Colonic mucosa (tissue), 4 donors: ENCODE measurements at regions not wholly inside any gene's neighbourhood (a gene's known extent, or its start where the extent isn't known, plus 50 kb on each side); places are given as distances from the start of the nearest gene placed in this dataset.

Source experiments
- DNase-seq: peaks from one replicate; pipeline ENCODE4 v3.0.0-alpha.2; 2020
- H3K27ac ChIP-seq: fragments of 200-600 bp; one replicate; pipeline ENCODE4 v1.8.0; 2021
- H3K27me3 ChIP-seq: fragments of 200-600 bp; one replicate; pipeline ENCODE4 v1.8.0; 2021
- H3K36me3 ChIP-seq: fragments of 200-600 bp; one replicate; pipeline ENCODE4 v1.8.0; 2021
- H3K4me1 ChIP-seq: fragments of 200-600 bp; one replicate; pipeline ENCODE4 v1.8.0; 2021; ENCODE audit warnings: mild to moderate bottlenecking
- H3K4me3 ChIP-seq: fragments of 200-600 bp; one replicate; pipeline ENCODE4 v1.8.0; 2021
- H3K9ac ChIP-seq, 2 donors: one replicate each; pipeline ENCODE4 v1.7.0; 2013; ENCODE audit warnings: control low read depth in 2 of 2, low read depth in 2 of 2, low read length in 2 of 2
- H3K9me3 ChIP-seq: fragments of 200-600 bp; one replicate; pipeline ENCODE4 v1.8.0; 2021
- intact Hi-C: fragments of 100-400 bp; cut with DNase I; formaldehyde crosslinking; loops from one replicate; pipeline ENCODE4 v1.14.1; 2022
- TF ChIP-seq, protein P1 (sequence below): fragments of 200-600 bp; IDR thresholded peaks from one replicate; pipeline ENCODE4 v1.8.0; 2022; ENCODE audit warnings: antibody characterized with exemption, mild to moderate bottlenecking
- donor health status: healthy.
- donor health status: DM: no; HTN: no; CAD: no.
- donor health status: DM: no; HTN: no; CAD: no.

DNA sequence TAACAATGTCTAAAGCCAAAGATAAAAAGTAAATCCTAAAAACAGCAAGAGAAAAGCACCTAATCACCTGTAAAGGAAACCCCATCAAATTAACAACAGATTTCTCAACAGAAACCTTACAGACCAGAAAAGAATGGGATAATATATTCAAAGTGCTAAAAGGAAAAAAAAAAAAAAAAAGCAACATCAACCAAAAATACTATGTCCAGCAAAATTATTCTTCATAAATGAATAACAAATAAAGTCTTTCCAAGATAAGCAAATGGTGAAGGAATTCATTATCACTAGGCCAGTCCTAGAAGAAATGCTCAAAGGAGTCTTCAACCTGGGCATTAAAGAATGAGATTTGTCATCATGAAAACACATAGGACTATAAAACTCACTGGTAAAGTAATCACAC, 192.0 kb upstream of the UBASH3B start:
- no peak for DNase-seq
- Histone ChIP-seq H3K4me3 (no peak overlapping the region), H3K9me3 (no peaks in the 10 kb centered on the region), H3K9ac (no peak overlapping the region), H3K4me1 (no peaks in the 10 kb centered on the region), H3K27me3 (no peaks in the 10 kb centered on the region), H3K36me3 (no peaks in the 10 kb centered on the region), H3K27ac (no peak overlapping the region)
- TF ChIP-seq, protein P1, sequence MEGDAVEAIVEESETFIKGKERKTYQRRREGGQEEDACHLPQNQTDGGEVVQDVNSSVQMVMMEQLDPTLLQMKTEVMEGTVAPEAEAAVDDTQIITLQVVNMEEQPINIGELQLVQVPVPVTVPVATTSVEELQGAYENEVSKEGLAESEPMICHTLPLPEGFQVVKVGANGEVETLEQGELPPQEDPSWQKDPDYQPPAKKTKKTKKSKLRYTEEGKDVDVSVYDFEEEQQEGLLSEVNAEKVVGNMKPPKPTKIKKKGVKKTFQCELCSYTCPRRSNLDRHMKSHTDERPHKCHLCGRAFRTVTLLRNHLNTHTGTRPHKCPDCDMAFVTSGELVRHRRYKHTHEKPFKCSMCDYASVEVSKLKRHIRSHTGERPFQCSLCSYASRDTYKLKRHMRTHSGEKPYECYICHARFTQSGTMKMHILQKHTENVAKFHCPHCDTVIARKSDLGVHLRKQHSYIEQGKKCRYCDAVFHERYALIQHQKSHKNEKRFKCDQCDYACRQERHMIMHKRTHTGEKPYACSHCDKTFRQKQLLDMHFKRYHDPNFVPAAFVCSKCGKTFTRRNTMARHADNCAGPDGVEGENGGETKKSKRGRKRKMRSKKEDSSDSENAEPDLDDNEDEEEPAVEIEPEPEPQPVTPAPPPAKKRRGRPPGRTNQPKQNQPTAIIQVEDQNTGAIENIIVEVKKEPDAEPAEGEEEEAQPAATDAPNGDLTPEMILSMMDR, result no peak
- intact Hi-C loops, result no loop called here

DNA sequence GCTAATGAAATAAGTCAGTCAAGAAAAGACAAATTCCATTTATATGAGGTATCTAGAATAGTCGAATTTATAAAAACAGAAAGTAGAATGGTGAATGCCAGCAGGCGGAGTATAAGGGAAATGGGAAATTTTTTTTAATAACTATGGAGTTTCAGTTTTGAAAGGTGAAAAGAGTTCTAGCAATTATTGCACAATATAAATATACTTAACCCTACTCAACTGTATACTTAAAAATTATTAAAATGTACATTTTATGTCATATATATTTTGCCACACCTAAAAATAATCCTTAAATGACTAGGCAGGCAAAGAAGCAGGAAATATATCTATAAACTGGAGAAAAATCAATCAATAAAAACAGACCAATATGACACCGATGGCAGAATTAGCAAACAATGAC, 196.5 kb upstream of the UBASH3B start:
- Histone ChIP-seq H3K9ac (no peak overlapping the region), H3K36me3 (no peaks in the 10 kb centered on the region), H3K4me1 (no peaks in the 10 kb centered on the region), H3K27me3 (no peaks in the 10 kb centered on the region), H3K9me3 (no peaks in the 10 kb centered on the region), H3K4me3 (no peak overlapping the region), H3K27ac (no peak overlapping the region)
- TF ChIP-seq, protein P1, result no peak
- intact Hi-C loops, result no loop called here
- DNase-seq, result no peak

DNA sequence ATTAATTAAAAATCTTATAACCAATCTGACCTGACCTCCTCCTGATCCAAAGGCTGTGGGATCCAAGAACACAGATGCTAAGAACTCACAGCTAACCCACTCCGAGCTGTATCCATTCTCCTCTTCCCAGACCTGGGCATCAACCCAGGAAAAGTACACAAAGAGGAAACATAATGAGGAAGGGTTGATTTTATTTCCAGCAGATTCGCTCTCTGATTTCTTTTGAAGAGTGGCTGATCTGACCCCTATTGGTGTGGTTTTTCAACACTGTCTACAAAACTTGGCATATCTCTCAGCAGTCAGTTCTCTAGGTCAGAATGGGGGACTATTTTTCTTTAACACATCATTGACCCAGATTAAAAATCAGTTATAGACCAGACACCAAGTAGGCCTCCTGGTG, 201.9 kb upstream of the UBASH3B start:
- DNase-seq, result no peak
- TF ChIP-seq, protein P1, result no peak
- no peaks in the 10 kb centered on the region for H3K9me3 ChIP-seq
- intact Hi-C loops, result no loop called here
- no peaks in the 10 kb centered on the region for H3K4me1 ChIP-seq
- no peaks in the 10 kb centered on the region for H3K27me3 ChIP-seq
- H3K36me3 ChIP-seq, result no peaks in the 10 kb centered on the region
- no peak overlapping the region for H3K27ac ChIP-seq
- no peak overlapping the region for H3K9ac ChIP-seq
- H3K4me3 ChIP-seq, result no peak overlapping the region

DNA sequence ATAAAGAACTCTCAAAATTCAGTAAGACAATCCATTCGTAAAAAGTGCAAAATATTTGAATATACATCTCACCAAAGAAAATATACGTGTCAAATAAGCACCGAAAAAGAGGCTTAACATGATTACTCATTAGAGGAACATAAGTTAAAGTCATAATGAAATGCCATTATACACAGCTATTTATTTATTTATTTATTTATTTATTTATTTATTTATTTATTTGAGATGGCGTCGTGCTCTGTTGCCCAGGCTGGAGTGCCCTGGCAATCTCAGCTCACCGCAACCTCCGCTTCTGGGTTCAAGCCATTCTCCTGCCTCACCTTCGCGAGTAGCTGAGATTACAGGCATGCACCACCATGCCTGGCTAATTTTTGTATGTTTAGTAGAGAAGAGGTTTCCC, 203.6 kb upstream of the UBASH3B start:
- no peak overlapping the region for H3K4me3 ChIP-seq
- no peaks in the 10 kb centered on the region for H3K4me1 ChIP-seq
- no peak for DNase-seq
- H3K27me3 ChIP-seq, result no peaks in the 10 kb centered on the region
- intact Hi-C loops, result no loop called here
- no peak overlapping the region for H3K9ac ChIP-seq
- no peak overlapping the region for H3K27ac ChIP-seq
- no peaks in the 10 kb centered on the region for H3K9me3 ChIP-seq
- TF ChIP-seq, protein P1, result no peak
- no peaks in the 10 kb centered on the region for H3K36me3 ChIP-seq

DNA sequence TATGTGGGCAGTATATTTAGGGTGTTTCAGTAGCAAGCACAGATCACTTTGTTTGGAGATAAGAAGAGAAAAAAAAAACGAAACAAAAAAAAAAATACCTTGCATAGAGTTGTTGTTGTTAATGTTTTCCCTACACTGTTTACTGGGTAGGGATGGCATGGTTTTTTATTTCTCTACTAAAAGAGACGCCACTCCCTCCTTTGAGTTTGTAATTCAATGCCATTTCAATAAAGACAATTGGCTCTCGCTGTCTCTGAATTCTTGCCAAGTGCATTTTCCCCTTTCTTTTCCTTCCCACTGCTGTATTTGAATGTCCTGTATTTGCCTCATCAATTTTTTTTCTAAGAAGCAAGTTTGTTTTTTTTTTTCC, 213.9 kb upstream of the UBASH3B start:
- DNase-seq, result no peak
- intact Hi-C loops, result no loop called here

More for the DNA sequence above, 213.9 kb upstream of the UBASH3B start:
- no peak overlapping the region for H3K4me3 ChIP-seq
- no peaks in the 10 kb centered on the region for H3K27me3 ChIP-seq
- H3K9ac ChIP-seq, result no peak overlapping the region
- no peaks in the 10 kb centered on the region for H3K4me1 ChIP-seq
- TF ChIP-seq, protein P1, result no peak
- no peaks in the 10 kb centered on the region for H3K36me3 ChIP-seq
- H3K27ac ChIP-seq, result no peak overlapping the region
- no peaks in the 10 kb centered on the region for H3K9me3 ChIP-seq
